Mesothelial cell of epicardium (in vitro differentiated cells): ENCODE measurements at regions not wholly inside any gene's neighbourhood (a gene's known extent, or its start where the extent isn't known, plus 50 kb on each side); places are given as distances from the start of the nearest gene placed in this dataset.

Experiments
- DNase-seq, 2 experiments: peaks; one replicate each; pipeline ENCODE4 v3.0.0; 2021; ENCODE audit warnings: low spot score in 2 of 2; ENCODE audit not compliant: unreplicated experiment in 2 of 2
- H3K27ac Mint-ChIP-seq: 2 replicates; pipeline ENCODE4 v1.8.0; 2021; ENCODE audit warnings: mixed read lengths
- H3K27me3 Mint-ChIP-seq: 2 replicates; pipeline ENCODE4 v1.8.0; 2021; ENCODE audit warnings: low read depth, mixed read lengths
- H3K36me3 Mint-ChIP-seq: 2 replicates; pipeline ENCODE4 v1.8.0; 2021; ENCODE audit warnings: mixed read lengths
- H3K4me1 Mint-ChIP-seq: 2 replicates; pipeline ENCODE4 v1.8.0; 2021; ENCODE audit warnings: mixed read lengths
- H3K4me3 Mint-ChIP-seq: 2 replicates; pipeline ENCODE4 v1.8.0; 2021; ENCODE audit warnings: mild to moderate bottlenecking, moderate library complexity, mixed read lengths
- H3K9me3 Mint-ChIP-seq: 2 replicates; pipeline ENCODE4 v1.8.0; 2021; ENCODE audit warnings: mixed read lengths
- TF ChIP-seq, protein P1 (sequence below): fragments of 200-600 bp; sonication (generic); IDR thresholded peaks from one replicate; pipeline ENCODE4 v1.5.0; 2021; ENCODE audit warnings: antibody characterized with exemption; ENCODE audit not compliant: unreplicated experiment

DNA sequence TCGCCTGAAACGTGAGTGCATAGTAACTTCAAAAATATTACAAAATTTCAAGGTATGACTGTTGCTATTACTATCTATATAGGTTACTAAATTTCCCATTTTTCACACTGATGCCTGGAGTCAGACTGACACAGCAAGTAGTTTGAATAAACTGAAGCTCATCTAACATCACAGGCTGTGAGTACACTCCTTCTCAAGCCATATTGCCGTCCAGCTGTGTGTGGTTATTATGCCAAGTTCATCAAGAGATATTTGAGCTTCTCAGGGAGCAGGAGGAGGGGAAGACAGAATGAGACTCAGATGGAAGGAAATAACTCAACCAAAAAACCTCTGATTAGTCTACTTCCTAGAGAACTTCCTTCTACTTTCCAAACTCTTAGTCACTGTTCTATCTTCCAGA lies 473.9 kb downstream of the TOX3 start:
- no peaks in the 10 kb centered on the region for H3K4me1 Mint-ChIP-seq
- peaks cover 4% of the 10 kb centered on the region for H3K27me3 Mint-ChIP-seq
- TF ChIP-seq, protein P1, sequence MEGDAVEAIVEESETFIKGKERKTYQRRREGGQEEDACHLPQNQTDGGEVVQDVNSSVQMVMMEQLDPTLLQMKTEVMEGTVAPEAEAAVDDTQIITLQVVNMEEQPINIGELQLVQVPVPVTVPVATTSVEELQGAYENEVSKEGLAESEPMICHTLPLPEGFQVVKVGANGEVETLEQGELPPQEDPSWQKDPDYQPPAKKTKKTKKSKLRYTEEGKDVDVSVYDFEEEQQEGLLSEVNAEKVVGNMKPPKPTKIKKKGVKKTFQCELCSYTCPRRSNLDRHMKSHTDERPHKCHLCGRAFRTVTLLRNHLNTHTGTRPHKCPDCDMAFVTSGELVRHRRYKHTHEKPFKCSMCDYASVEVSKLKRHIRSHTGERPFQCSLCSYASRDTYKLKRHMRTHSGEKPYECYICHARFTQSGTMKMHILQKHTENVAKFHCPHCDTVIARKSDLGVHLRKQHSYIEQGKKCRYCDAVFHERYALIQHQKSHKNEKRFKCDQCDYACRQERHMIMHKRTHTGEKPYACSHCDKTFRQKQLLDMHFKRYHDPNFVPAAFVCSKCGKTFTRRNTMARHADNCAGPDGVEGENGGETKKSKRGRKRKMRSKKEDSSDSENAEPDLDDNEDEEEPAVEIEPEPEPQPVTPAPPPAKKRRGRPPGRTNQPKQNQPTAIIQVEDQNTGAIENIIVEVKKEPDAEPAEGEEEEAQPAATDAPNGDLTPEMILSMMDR: no peak
- H3K9me3 Mint-ChIP-seq: no peaks in the 10 kb centered on the region
- no peak overlapping the region for H3K27ac Mint-ChIP-seq
- no peak overlapping the region for H3K4me3 Mint-ChIP-seq
- no peaks in the 10 kb centered on the region for H3K36me3 Mint-ChIP-seq
- no peak for DNase-seq

DNA sequence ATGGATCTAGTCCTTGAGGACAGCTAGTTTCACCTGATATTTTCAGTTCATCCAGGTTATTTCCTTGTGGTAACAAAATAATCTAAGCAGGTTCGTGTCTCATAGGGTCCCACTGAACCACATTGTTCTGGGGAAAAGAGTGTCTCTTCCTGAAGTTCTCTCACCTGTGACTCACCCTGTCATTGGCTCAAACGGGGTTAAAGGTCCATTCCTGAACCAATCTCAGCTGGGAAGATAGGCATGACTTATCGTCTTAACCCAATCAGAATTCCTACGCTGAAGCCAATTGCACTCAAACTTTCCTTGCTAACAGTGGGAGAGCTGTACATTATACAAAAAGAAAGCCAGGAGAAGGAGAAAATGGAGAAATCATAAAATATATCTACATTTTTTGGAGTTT lies 475.8 kb downstream of the TOX3 start:
- DNase-seq: no peak
- Mint-ChIP-seq H3K9me3 (no peaks in the 10 kb centered on the region), H3K4me1 (no peaks in the 10 kb centered on the region), H3K36me3 (no peaks in the 10 kb centered on the region), H3K27ac (no peak overlapping the region), H3K4me3 (no peak overlapping the region), H3K27me3 (peaks cover 12% of the 10 kb centered on the region)
- TF ChIP-seq, protein P1: no peak

- Mint-ChIP-seq H3K27ac (no peak overlapping the region), H3K9me3 (peaks cover under 1% of the 10 kb centered on the region), H3K4me3 (no peak overlapping the region)
Observed at GRCh38 chr16:52070341-52071057, 476.4 kb downstream of the TOX3 start.

GRCh38 chr16:52069866-52070265 lies 477.1 kb downstream of the TOX3 start:
- H3K9me3 Mint-ChIP-seq: peaks cover 3% of the 10 kb centered on the region
- no peaks in the 10 kb centered on the region for H3K36me3 Mint-ChIP-seq
- no peak for DNase-seq
- H3K4me3 Mint-ChIP-seq: no peak overlapping the region
- H3K27ac Mint-ChIP-seq: no peak overlapping the region
- H3K27me3 Mint-ChIP-seq: peaks cover 15% of the 10 kb centered on the region
- TF ChIP-seq, protein P1: peak; percentile 52
- H3K4me1 Mint-ChIP-seq: no peaks in the 10 kb centered on the region

More at GRCh38 chr16:52070341-52071057, 476.4 kb downstream of the TOX3 start:
- DNase-seq: no peak
- Mint-ChIP-seq H3K4me1 (no peaks in the 10 kb centered on the region), H3K27me3 (peaks cover 15% of the 10 kb centered on the region), H3K36me3 (no peaks in the 10 kb centered on the region)
- TF ChIP-seq, protein P1: no peak

DNA sequence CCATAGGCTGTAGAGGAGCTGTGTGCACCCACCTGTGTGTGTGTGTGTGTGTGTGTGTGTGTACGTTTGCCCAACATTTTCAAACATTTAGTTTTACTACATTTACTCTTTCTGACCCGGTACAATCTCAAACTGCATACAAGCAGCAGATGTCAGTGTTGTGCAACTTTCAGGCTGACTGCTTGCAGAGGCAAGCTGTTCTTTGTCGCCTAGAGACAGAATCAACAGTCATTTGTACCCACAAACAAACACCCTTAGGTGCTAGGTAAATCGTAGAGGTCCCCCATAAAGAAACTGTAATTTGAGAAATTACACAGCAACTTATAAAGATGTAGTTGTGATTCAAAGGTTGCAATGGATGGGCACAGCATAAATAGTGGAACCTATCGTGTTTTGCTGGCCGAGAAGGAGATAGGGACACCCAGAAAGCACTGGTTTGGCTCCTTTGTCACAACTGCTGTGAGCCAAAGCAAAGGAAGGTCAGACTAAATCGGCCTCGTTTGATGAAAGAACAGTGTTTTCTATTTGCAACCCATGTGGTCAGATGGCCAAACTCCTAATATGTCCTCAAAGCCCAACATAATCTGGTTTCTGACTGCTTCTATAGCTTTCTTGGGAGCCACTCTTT lies 478.4 kb downstream of the TOX3 start:
- Mint-ChIP-seq H3K36me3 (no peaks in the 10 kb centered on the region), H3K27me3 (peaks cover 17% of the 10 kb centered on the region), H3K9me3 (peaks cover 7% of the 10 kb centered on the region), H3K4me1 (no peaks in the 10 kb centered on the region), H3K27ac (no peak overlapping the region), H3K4me3 (no peak overlapping the region)
- no peak for DNase-seq
- TF ChIP-seq, protein P1: no peak
